ENCODE measurements at regions not wholly inside any gene's neighbourhood (a gene's known extent, or its start where the extent isn't known, plus 50 kb on each side); places are given as distances from the start of the nearest gene placed in this dataset.
"Not testable (repeated sequence)": the region's sequence is repeated elsewhere in the genome, so short reads cannot be mapped to it uniquely, and the experiment has no call there.

- H3K27me3 ChIP-seq (replicated peaks in 1 of 7); H3K27ac ChIP-seq; intact Hi-C loops (cut with DNase I; ENCODE audit: low total_unique reads); H3K4me1 ChIP-seq; H3K4me3 ChIP-seq; H3K9me3 ChIP-seq; H3K36me3 ChIP-seq; DNase-seq: not testable (repeated sequence)
- WGBS, 5 donors = 48 to 73% (median 60%) methylated on average over 4 of the region's 4 CpGs
Measured at GRCh38 chrX:92589676-92590075, 810.5 kb downstream of the PCDH11X start.

GRCh38 chrX:92590726-92591298 is 811.6 kb downstream of the PCDH11X start:
- H3K27me3 ChIP-seq (replicated peaks in 1 of 7); H3K4me3 ChIP-seq; H3K27ac ChIP-seq; H3K4me1 ChIP-seq; intact Hi-C loops (cut with DNase I; ENCODE audit: low total_unique reads); DNase-seq; H3K36me3 ChIP-seq; H3K9me3 ChIP-seq: not testable (repeated sequence)
- 11 to 45% (median 22%) methylated on average over 1 to 3 of the region's 3 CpGs for WGBS, 5 donors

- H3K4me3 ChIP-seq; H3K27ac ChIP-seq; H3K36me3 ChIP-seq; H3K27me3 ChIP-seq (replicated peaks in 1 of 7); H3K4me1 ChIP-seq; intact Hi-C loops (cut with DNase I; ENCODE audit: low total_unique reads); DNase-seq: not testable (repeated sequence)
- H3K9me3 ChIP-seq = peaks cover 0 to 11% (median 6%) of the 10 kb centered on the region in 8 donors
- WGBS, 5 donors = 94 to 100% (median 94%) methylated on average over 1 of the region's 1 CpG; no CpG with 5 or more reads in 1 of the 5 donors
Measured at GRCh38 chrX:92611517-92611916, 832.3 kb downstream of the PCDH11X start.

- 90 to 97% (median 95%) methylated on average over 10 of the region's 10 CpGs for WGBS, 5 donors
- H3K4me3 ChIP-seq; H3K9me3 ChIP-seq; H3K27me3 ChIP-seq (replicated peaks in 1 of 7); intact Hi-C loops (cut with DNase I; ENCODE audit: low total_unique reads); H3K4me1 ChIP-seq; DNase-seq; H3K36me3 ChIP-seq; H3K27ac ChIP-seq: not testable (repeated sequence)
Measured at GRCh38 chrX:92626699-92627098, 847.5 kb downstream of the PCDH11X start.

GRCh38 chrX:92657593-92657992 is 878.4 kb downstream of the PCDH11X start:
- intact Hi-C loops (cut with DNase I; ENCODE audit: low total_unique reads); DNase-seq: not testable (repeated sequence)
- 85 to 94% (median 92%) methylated on average over 2 of the region's 2 CpGs for WGBS, 5 donors

GRCh38 chrX:92659743-92660142 is 880.6 kb downstream of the PCDH11X start:
- H3K27me3 ChIP-seq (replicated peaks in 1 of 7); H3K9me3 ChIP-seq; intact Hi-C loops (cut with DNase I; ENCODE audit: low total_unique reads); DNase-seq; H3K4me1 ChIP-seq; H3K4me3 ChIP-seq; H3K36me3 ChIP-seq; H3K27ac ChIP-seq: not testable (repeated sequence)
- 77 to 94% (median 92%) methylated on average over 1 to 2 of the region's 2 CpGs for WGBS, 5 donors

More at GRCh38 chrX:92657593-92657992, 878.4 kb downstream of the PCDH11X start:
- H3K27me3 ChIP-seq (replicated peaks in 1 of 7); H3K4me3 ChIP-seq; H3K4me1 ChIP-seq; H3K27ac ChIP-seq; H3K36me3 ChIP-seq; H3K9me3 ChIP-seq: not testable (repeated sequence)

- H3K27ac ChIP-seq; intact Hi-C loops (cut with DNase I; ENCODE audit: low total_unique reads); H3K27me3 ChIP-seq (replicated peaks in 1 of 7); DNase-seq; H3K4me3 ChIP-seq; H3K36me3 ChIP-seq; H3K4me1 ChIP-seq; H3K9me3 ChIP-seq: not testable (repeated sequence)
- WGBS, 5 donors = 82 to 92% (median 85%) methylated on average over 4 of the region's 4 CpGs
Measured at GRCh38 chrX:92692796-92693195, 913.6 kb downstream of the PCDH11X start.

- H3K36me3 ChIP-seq; H3K4me3 ChIP-seq; H3K9me3 ChIP-seq; DNase-seq; H3K27me3 ChIP-seq (replicated peaks in 1 of 7); H3K4me1 ChIP-seq; intact Hi-C loops (cut with DNase I; ENCODE audit: low total_unique reads); H3K27ac ChIP-seq: not testable (repeated sequence)
- 90 to 95% (median 94%) methylated on average over 5 to 31 of the region's 31 CpGs for WGBS, 5 donors
Measured at GRCh38 chrX:92699388-92700092, 920.4 kb downstream of the PCDH11X start.

- H3K27ac ChIP-seq; H3K9me3 ChIP-seq; intact Hi-C loops (cut with DNase I; ENCODE audit: low total_unique reads); H3K27me3 ChIP-seq (replicated peaks in 1 of 7); H3K36me3 ChIP-seq; H3K4me3 ChIP-seq; H3K4me1 ChIP-seq; DNase-seq: not testable (repeated sequence)
- 80 to 100% (median 84%) methylated on average over 1 of the region's 1 CpG for WGBS, 5 donors
Measured at GRCh38 chrX:92709784-92710183, 930.6 kb downstream of the PCDH11X start.
